ENCODE measurements at regions not wholly inside any gene's neighbourhood (a gene's known extent, or its start where the extent isn't known, plus 50 kb on each side); places are given as distances from the start of the nearest gene placed in this dataset.

DNA sequence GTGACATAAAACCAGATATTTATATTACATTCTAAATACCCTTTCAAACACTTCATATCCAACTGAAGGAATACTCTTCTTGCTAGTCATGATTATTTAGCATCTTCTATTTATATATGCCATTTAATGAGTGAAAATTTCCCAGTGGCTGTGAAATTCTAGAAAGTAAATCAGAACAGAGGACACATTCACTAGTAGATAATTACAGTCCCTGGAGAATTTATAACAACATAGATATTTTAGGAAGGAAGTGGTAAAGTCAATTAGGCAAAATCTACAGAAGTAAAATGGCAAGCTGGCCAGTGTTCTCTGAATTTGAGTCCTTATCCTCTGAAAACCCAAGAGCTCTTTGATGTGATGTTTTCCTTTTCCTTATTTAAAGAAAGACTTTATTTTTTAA, 121.8 kb downstream of the PMAIP1 start:
- Histone ChIP-seq H3K36me3 (ENCODE audit: insufficient read depth, low read length) (no peaks in the 10 kb centered on the region), H3K4me2 (ENCODE audit: low read length) (no peak overlapping the region), H3K27ac (ENCODE audit: low read depth, low read length, poor library complexity, severe bottlenecking) (no peak overlapping the region), H4K20me1 (ENCODE audit: insufficient read depth, low read length) (no peaks in the 10 kb centered on the region), H3K9me3 (ENCODE audit: low read length) (no peaks in the 10 kb centered on the region), H3K9me2 (ENCODE audit: insufficient read depth, low read length) (no peaks in the 10 kb centered on the region), H3K79me2 (ENCODE audit: insufficient read depth, low read depth, low read length) (no peaks in the 10 kb centered on the region), H2AFZ (ENCODE audit: low read length) (no peak overlapping the region), H3K4me1 (ENCODE audit: insufficient read depth, low read length, poor library complexity, severe bottlenecking) (no peaks in the 10 kb centered on the region), H3K4me3 (ENCODE audit: low read depth, low read length, poor library complexity, severe bottlenecking) (no peak overlapping the region)
- DNase-seq (ENCODE audit: low spot score) = no peak
- TF ChIP-seq EZH2phosphoT487 (IDR thresholded peaks at IDR 0.05; ENCODE audit: borderline replicate concordance, low read depth, low read length) = no peak
- TF ChIP-seq, protein P1, sequence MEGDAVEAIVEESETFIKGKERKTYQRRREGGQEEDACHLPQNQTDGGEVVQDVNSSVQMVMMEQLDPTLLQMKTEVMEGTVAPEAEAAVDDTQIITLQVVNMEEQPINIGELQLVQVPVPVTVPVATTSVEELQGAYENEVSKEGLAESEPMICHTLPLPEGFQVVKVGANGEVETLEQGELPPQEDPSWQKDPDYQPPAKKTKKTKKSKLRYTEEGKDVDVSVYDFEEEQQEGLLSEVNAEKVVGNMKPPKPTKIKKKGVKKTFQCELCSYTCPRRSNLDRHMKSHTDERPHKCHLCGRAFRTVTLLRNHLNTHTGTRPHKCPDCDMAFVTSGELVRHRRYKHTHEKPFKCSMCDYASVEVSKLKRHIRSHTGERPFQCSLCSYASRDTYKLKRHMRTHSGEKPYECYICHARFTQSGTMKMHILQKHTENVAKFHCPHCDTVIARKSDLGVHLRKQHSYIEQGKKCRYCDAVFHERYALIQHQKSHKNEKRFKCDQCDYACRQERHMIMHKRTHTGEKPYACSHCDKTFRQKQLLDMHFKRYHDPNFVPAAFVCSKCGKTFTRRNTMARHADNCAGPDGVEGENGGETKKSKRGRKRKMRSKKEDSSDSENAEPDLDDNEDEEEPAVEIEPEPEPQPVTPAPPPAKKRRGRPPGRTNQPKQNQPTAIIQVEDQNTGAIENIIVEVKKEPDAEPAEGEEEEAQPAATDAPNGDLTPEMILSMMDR (conservative IDR thresholded peaks at IDR 0.05; ENCODE audit: low read length) = no peak
- ChIA-PET CTCF (ENCODE audit: unreplicated experiment) (no interaction called here), POLR2A (no interaction called here)
- no TSS peak for BruUV-seq (replicated peaks)
- intact Hi-C loops (cut with micrococcal nuclease; ENCODE audit: unreplicated experiment) = no loop called here

- H3K4me1 ChIP-seq (ENCODE audit: insufficient read depth, low read length, poor library complexity, severe bottlenecking) = no peaks in the 10 kb centered on the region
- intact Hi-C loops (cut with micrococcal nuclease; ENCODE audit: unreplicated experiment) = no loop called here
- no peak overlapping the region for H3K27ac ChIP-seq (ENCODE audit: low read depth, low read length, poor library complexity, severe bottlenecking)
- no peaks in the 10 kb centered on the region for H3K9me2 ChIP-seq (ENCODE audit: insufficient read depth, low read length)
- no peak for TF ChIP-seq EZH2phosphoT487 (IDR thresholded peaks at IDR 0.05; ENCODE audit: borderline replicate concordance, low read depth, low read length)
- TF ChIP-seq, protein P1 (conservative IDR thresholded peaks at IDR 0.05; ENCODE audit: low read length) = no peak
- no peak overlapping the region for H2AFZ ChIP-seq (ENCODE audit: low read length)
- H3K9me3 ChIP-seq (ENCODE audit: low read length) = no peaks in the 10 kb centered on the region
- H4K20me1 ChIP-seq (ENCODE audit: insufficient read depth, low read length) = no peaks in the 10 kb centered on the region
- no TSS peak for BruUV-seq (replicated peaks)
- H3K4me3 ChIP-seq (ENCODE audit: low read depth, low read length, poor library complexity, severe bottlenecking) = no peak overlapping the region
- ChIA-PET CTCF (ENCODE audit: unreplicated experiment) (no interaction called here), POLR2A (no interaction called here)
- H3K4me2 ChIP-seq (ENCODE audit: low read length) = no peak overlapping the region
- no peaks in the 10 kb centered on the region for H3K36me3 ChIP-seq (ENCODE audit: insufficient read depth, low read length)
- no peaks in the 10 kb centered on the region for H3K79me2 ChIP-seq (ENCODE audit: insufficient read depth, low read depth, low read length)
- no peak for DNase-seq (ENCODE audit: low spot score)
Measured at GRCh38 chr18:60020107-60020925, 120.5 kb downstream of the PMAIP1 start.

- Histone ChIP-seq H4K20me1 (ENCODE audit: insufficient read depth, low read length) (no peaks in the 10 kb centered on the region), H3K9me2 (ENCODE audit: insufficient read depth, low read length) (no peaks in the 10 kb centered on the region), H3K9me3 (ENCODE audit: low read length) (no peaks in the 10 kb centered on the region), H3K4me1 (ENCODE audit: insufficient read depth, low read length, poor library complexity, severe bottlenecking) (no peaks in the 10 kb centered on the region), H3K36me3 (ENCODE audit: insufficient read depth, low read length) (no peaks in the 10 kb centered on the region), H2AFZ (ENCODE audit: low read length) (no peak overlapping the region), H3K4me3 (ENCODE audit: low read depth, low read length, poor library complexity, severe bottlenecking) (no peak overlapping the region), H3K27ac (ENCODE audit: low read depth, low read length, poor library complexity, severe bottlenecking) (no peak overlapping the region), H3K4me2 (ENCODE audit: low read length) (no peak overlapping the region), H3K79me2 (ENCODE audit: insufficient read depth, low read depth, low read length) (no peaks in the 10 kb centered on the region)
- ChIA-PET CTCF (ENCODE audit: unreplicated experiment) (interaction anchor here (0.6 kb wide), 1 partner anchor 9 kb away, joined by 3 read pairs; no protein-coding TSS in a partner anchor), POLR2A (interaction anchor here (0.7 kb wide), 1 partner anchor 425 kb away, joined by 3 read pairs; no protein-coding TSS in a partner anchor)
- no TSS peak for BruUV-seq (replicated peaks)
- no peak for DNase-seq (ENCODE audit: low spot score)
- intact Hi-C loops (cut with micrococcal nuclease; ENCODE audit: unreplicated experiment) = no loop called here
- TF ChIP-seq EZH2phosphoT487 (IDR thresholded peaks at IDR 0.05; ENCODE audit: borderline replicate concordance, low read depth, low read length) = no peak
- TF ChIP-seq, protein P1 (conservative IDR thresholded peaks at IDR 0.05; ENCODE audit: low read length) = no peak
Measured at GRCh38 chr18:60019463-60019840, 119.7 kb downstream of the PMAIP1 start.
